A549 (cell line): ENCODE measurements at regions not wholly inside any gene's neighbourhood (a gene's known extent, or its start where the extent isn't known, plus 50 kb on each side); places are given as distances from the start of the nearest gene placed in this dataset.

Experiments used
- BCL3 ChIP-seq: fragments of >200 bp; sonication (Bioruptor Twin); formaldehyde crosslinking; IDR thresholded peaks from 3 replicates; pipeline ENCODE4 v1.6.1; 2016
- BHLHE40 ChIP-seq: IDR thresholded peaks from 2 replicates; pipeline ENCODE4 v1.6.1; 2012; ENCODE audit warnings: low read depth, low read length, inconsistent platforms
- CBX2 ChIP-seq: fragments of 200-600 bp; sonication (generic); IDR thresholded peaks from 2 replicates; pipeline ENCODE4 v1.6.1; 2016; ENCODE audit warnings: low read depth, mild to moderate bottlenecking, borderline replicate concordance
- EP300 ChIP-seq, 2 experiments: fragments of >200 bp; sonication (Bioruptor Twin); formaldehyde crosslinking; IDR thresholded peaks; 2 replicates in 1 of 2; 3 replicates in 1 of 2; pipeline ENCODE4 v1.6.1; 2016 to 2017
- HOXA7 ChIP-seq: fragments of 250-450 bp; sonication (Bioruptor Pico); IDR thresholded peaks from 2 replicates; pipeline ENCODE4 v1.5.0; 2020; ENCODE audit warnings: mild to moderate bottlenecking, moderate library complexity
- JUNB ChIP-seq: fragments of >200 bp; sonication (Bioruptor Twin); formaldehyde crosslinking; IDR thresholded peaks from 2 replicates; pipeline ENCODE4 v1.6.1; 2016
- MYC ChIP-seq: IDR thresholded peaks from 2 replicates; pipeline ENCODE4 v1.6.1; 2012; ENCODE audit warnings: mild to moderate bottlenecking, inconsistent platforms, low read length, improper control_type of control experiment, borderline replicate concordance
- POLR2A ChIP-seq: IDR thresholded peaks from 2 replicates; pipeline ENCODE4 v1.6.1; 2012; ENCODE audit warnings: mild to moderate bottlenecking, low read length
- SMC3 ChIP-seq: fragments of >200 bp; sonication (Bioruptor Twin); formaldehyde crosslinking; IDR thresholded peaks from 3 replicates; pipeline ENCODE4 v1.6.1; 2018; ENCODE audit warnings: inconsistent platforms
- TF ChIP-seq, protein P1 (sequence below): IDR thresholded peaks from 2 replicates; pipeline ENCODE4 v1.6.1; 2012
- TF ChIP-seq, protein P2 (sequence below): fragments of >200 bp; sonication (Bioruptor Twin); formaldehyde crosslinking; IDR thresholded peaks from 3 replicates; pipeline ENCODE4 v1.5.1; 2016

DNA sequence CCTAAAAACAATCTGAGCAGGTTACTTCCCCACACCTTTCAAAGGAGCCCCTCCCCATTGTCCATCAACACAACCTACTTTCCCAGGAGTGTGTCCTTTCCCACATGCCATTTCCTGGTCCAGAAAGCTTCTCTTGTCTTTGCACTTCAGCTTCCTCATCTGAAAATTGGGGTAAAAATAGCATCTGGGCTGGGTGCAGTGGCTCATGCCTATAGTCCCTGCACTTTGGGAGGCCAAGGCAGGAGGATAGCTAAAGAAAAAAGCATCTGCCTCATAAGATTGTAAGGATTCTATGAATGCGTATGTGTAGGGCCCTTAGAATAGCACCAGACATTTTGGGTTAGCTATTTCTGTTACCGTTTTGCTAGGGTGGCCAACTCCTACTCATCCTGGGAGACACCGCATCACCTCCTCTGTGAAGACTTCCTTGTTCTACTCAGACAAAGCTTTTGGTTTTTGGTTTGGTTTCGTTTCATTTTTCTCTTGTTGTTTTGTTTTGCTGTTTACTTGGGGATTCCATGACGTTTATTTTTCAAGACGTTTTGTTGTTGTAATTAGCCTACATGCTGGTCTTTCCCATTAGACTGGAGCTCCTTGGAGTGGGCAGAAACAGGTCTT lies 224.4 kb upstream of the TLE3 start:
- TF ChIP-seq, protein P1, sequence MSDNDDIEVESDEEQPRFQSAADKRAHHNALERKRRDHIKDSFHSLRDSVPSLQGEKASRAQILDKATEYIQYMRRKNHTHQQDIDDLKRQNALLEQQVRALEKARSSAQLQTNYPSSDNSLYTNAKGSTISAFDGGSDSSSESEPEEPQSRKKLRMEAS = no peak
- TF ChIP-seq EP300 (IDR thresholded peaks at IDR 0.05) (no peak), HOXA7 (CRISPR knock-in tag) (no peak), JUNB (no peak), POLR2A (no peak), BHLHE40 (no peak), MYC (no peak), CBX2 (no peak), SMC3 (no peak), BCL3 (no peak)
- TF ChIP-seq, protein P2, sequence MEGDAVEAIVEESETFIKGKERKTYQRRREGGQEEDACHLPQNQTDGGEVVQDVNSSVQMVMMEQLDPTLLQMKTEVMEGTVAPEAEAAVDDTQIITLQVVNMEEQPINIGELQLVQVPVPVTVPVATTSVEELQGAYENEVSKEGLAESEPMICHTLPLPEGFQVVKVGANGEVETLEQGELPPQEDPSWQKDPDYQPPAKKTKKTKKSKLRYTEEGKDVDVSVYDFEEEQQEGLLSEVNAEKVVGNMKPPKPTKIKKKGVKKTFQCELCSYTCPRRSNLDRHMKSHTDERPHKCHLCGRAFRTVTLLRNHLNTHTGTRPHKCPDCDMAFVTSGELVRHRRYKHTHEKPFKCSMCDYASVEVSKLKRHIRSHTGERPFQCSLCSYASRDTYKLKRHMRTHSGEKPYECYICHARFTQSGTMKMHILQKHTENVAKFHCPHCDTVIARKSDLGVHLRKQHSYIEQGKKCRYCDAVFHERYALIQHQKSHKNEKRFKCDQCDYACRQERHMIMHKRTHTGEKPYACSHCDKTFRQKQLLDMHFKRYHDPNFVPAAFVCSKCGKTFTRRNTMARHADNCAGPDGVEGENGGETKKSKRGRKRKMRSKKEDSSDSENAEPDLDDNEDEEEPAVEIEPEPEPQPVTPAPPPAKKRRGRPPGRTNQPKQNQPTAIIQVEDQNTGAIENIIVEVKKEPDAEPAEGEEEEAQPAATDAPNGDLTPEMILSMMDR = no peak
